Uterus (tissue), 3 donors: ENCODE measurements at regions not wholly inside any gene's neighbourhood (a gene's known extent, or its start where the extent isn't known, plus 50 kb on each side); places are given as distances from the start of the nearest gene placed in this dataset.
"Not testable (repeated sequence)": the region's sequence is repeated elsewhere in the genome, so short reads cannot be mapped to it uniquely, and the experiment has no call there.

ENCODE experiments used
- DNase-seq, 2 donors: peaks; one replicate each; pipeline ENCODE4 v3.0.0-alpha.2; 2019 to 2020
- H3K27ac ChIP-seq, 2 donors: fragments of 200-600 bp; sonication (generic); 1 replicate in 1 of 2; 2 replicates in 1 of 2; pipeline ENCODE4 v1.5.1; 2016 to 2018
- H3K27me3 ChIP-seq, 2 donors: fragments of 200-600 bp; sonication (generic); one replicate each; pipeline ENCODE4 v1.5.1; 2018 to 2019; ENCODE audit warnings: control low read depth in 1 of 2
- H3K36me3 ChIP-seq, 2 donors: fragments of 200-600 bp; sonication (generic); one replicate each; pipeline ENCODE4 v1.5.1; 2019; ENCODE audit warnings: control low read depth in 1 of 2
- H3K4me1 ChIP-seq, 2 donors: fragments of 200-600 bp; sonication (generic); one replicate each; pipeline ENCODE4 v1.5.1; 2018 to 2019; ENCODE audit warnings: control low read depth in 1 of 2
- H3K4me3 ChIP-seq, 2 donors: fragments of 200-600 bp; sonication (generic); 1 replicate in 1 of 2; 2 replicates in 1 of 2; pipeline ENCODE4 v1.5.1; 2018 to 2019; ENCODE audit warnings: mild to moderate bottlenecking in 1 of 2
- H3K9me3 ChIP-seq, 2 donors: fragments of 200-600 bp; sonication (generic); one replicate each; pipeline ENCODE4 v1.5.1; 2019; ENCODE audit warnings: control low read depth in 1 of 2
- CTCF ChIP-seq, 4 experiments: fragments of 200-600 bp in 2 of 4; fragments of 450-650 bp in 2 of 4; sonication (generic) in 2 of 4; IDR thresholded peaks; one replicate each; pipeline ENCODE4 v1.5.1; 2016 to 2019; ENCODE audit warnings: antibody characterized with exemption in 4 of 4, mild to moderate bottlenecking in 2 of 4, moderate library complexity in 1 of 4
- POLR2A ChIP-seq, 2 donors: fragments of 450-650 bp; IDR thresholded peaks; one replicate each; pipeline ENCODE4 v1.6.1; 2016; ENCODE audit warnings: antibody characterized with exemption in 2 of 2, mild to moderate bottlenecking in 1 of 2, moderate library complexity in 1 of 2
- intact Hi-C: fragments of 100-400 bp; cut with DNase I; formaldehyde crosslinking; loops from one replicate; pipeline ENCODE4 v1.15.1; 2023; ENCODE audit warnings: low total_unique reads
- donor health status: DM: yes; HTN: yes; CAD: no.

GRCh38 chr9:117649126-117649525 lies 55.1 kb upstream of the TLR4 start:
- Histone ChIP-seq H3K4me1 (no peaks in the 10 kb centered on the region), H3K9me3 (no peaks in the 10 kb centered on the region), H3K4me3 (no peak overlapping the region), H3K27ac (no peak overlapping the region), H3K36me3 (no peaks in the 10 kb centered on the region), H3K27me3 (no peaks in the 10 kb centered on the region)
- TF ChIP-seq CTCF (IDR thresholded peaks at IDR 0.05): no peak
- TF ChIP-seq POLR2A (IDR thresholded peaks at IDR 0.05): no peak
- DNase-seq: no peak
- intact Hi-C loops: no loop called here

GRCh38 chr9:117644932-117645636 lies 59.1 kb upstream of the TLR4 start:
- Histone ChIP-seq H3K4me1 (no peaks in the 10 kb centered on the region), H3K4me3 (no peak overlapping the region), H3K36me3 (no peaks in the 10 kb centered on the region), H3K27ac (peak overlapping the region in 1 of 2 donors; percentile 3), H3K9me3 (no peaks in the 10 kb centered on the region), H3K27me3 (no peaks in the 10 kb centered on the region)
- no peak for DNase-seq
- intact Hi-C loops: no loop called here
- TF ChIP-seq CTCF (IDR thresholded peaks at IDR 0.05) (no peak), POLR2A (IDR thresholded peaks at IDR 0.05) (no peak)

- Histone ChIP-seq H3K4me1 (no peaks in the 10 kb centered on the region), H3K9me3 (no peaks in the 10 kb centered on the region), H3K36me3 (no peaks in the 10 kb centered on the region), H3K27ac (peak overlapping the region in 1 of 2 donors; percentile 3), H3K4me3 (no peak overlapping the region), H3K27me3 (no peaks in the 10 kb centered on the region)
- intact Hi-C loops: no loop called here
- DNase-seq: peak; percentile 40 to 61
- TF ChIP-seq POLR2A (IDR thresholded peaks at IDR 0.05): no peak
- peak; percentile 75 to 90 (median 88) for TF ChIP-seq CTCF (IDR thresholded peaks at IDR 0.05)
Measured at GRCh38 chr9:117644133-117644931, 59.9 kb upstream of the TLR4 start.

- DNase-seq: no peak
- no peaks in the 10 kb centered on the region for H3K27me3 ChIP-seq
- no peaks in the 10 kb centered on the region for H3K36me3 ChIP-seq
- H3K27ac ChIP-seq: no peak overlapping the region
- no peak overlapping the region for H3K4me3 ChIP-seq
- TF ChIP-seq CTCF (IDR thresholded peaks at IDR 0.05) (no peak), POLR2A (IDR thresholded peaks at IDR 0.05) (no peak)
- intact Hi-C loops: no loop called here
- no peaks in the 10 kb centered on the region for H3K9me3 ChIP-seq
- H3K4me1 ChIP-seq: no peaks in the 10 kb centered on the region
Measured at GRCh38 chr9:117643288-117643654, 60.9 kb upstream of the TLR4 start.

- H3K4me3 ChIP-seq, DNase-seq, intact Hi-C loops, H3K36me3 ChIP-seq, H3K9me3 ChIP-seq, H3K4me1 ChIP-seq, H3K27me3 ChIP-seq, H3K27ac ChIP-seq: not testable (repeated sequence)
Measured at GRCh38 chr9:117642571-117643287, 61.5 kb upstream of the TLR4 start.
